Right kidney (tissue), 1 donor: ENCODE measurements at regions not wholly inside any gene's neighbourhood (a gene's known extent, or its start where the extent isn't known, plus 50 kb on each side); places are given as distances from the start of the nearest gene placed in this dataset.
"Not testable (repeated sequence)": the region's sequence is repeated elsewhere in the genome, so short reads cannot be mapped to it uniquely, and the experiment has no call there.

Experiments used
- DNase-seq: peaks from one replicate; pipeline ENCODE4 v3.0.0-alpha.2; 2016

DNA sequence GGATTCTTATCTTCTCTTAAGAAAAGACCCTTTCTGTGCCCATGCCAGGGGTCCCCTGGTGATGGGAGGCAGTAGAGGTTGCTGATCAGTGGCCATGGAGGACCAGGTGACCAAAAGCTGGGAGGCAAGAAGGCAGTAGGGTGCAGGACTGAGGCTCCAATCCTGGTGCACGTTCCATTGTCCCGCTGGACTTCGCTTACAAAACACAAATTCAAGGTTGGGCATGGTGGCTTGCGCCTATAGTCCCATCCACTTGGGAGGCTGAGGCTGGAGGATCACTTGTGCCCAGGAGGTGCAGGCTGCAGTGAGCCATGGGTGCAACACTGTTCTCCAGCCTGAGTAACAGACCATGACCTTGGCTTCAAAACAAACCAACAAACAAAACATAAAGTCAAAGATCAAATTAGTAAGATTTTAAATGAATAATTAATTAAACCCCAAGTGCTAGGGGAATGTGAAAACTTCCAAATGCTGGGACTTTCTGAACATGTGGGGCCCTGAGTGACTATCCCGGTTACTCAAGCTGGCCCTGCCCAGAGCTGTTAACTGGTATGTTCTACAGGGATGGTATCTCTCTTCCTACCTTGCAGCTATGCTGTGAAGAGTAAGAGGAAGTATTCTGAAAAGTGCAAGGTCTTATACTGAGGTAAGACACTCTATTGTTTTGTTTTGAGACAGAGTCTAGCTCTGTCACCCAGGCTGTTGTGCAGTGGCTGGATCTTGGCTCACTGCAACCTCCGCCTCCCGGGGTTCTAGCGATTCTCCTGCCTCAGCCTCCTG, 97.6 kb downstream of the LYZL2 start:
- no peak for DNase-seq

DNA sequence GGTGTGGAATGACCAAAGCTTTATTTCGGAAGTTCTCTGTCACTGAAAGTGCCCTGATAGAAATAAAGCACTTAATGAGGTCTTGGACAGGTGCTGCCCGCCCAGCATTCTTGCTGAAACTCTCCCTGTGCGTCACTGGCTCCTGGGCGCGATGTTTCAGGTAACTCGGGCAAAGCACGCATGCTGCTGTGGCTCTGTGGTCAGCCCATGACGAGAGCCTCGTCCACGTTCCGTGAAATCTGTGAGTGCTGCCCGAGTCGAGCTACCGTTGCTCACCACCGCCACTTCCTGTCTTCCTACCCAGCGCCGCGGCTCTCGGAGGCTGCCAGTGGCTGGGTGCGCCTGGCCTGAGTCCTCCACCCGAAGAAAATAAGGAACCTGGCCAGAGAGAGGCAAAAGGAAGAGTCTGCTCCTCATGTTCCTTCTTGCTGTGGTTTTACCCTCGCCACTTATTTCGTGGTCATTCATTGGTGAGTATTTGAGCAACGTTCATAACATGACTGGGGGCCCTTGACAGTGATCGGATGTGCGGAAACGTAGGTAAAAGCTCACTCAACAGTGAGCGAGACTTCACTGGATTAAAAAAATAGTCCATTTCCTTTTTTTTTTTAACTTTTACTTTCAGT, 95.5 kb downstream of the MAP3K8 start:
- no peak for DNase-seq

DNA sequence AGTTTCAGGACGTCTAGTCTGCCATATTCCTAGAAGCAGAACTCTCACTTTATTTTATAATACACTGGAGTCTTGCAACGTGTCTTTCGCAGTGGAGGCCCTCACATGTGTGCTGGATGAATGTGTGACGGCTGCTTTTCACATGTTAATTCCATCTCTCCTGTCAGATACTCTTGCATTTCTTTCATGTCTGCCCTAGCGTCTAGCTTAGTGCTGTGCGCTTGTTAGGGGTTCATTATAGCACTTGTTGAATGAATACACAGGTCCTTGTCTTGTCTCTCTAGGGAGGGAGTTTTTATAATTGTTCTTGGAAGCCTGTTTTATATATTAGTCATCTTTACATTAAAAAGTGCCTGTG, 94.4 kb downstream of the MAP3K8 start:
- DNase-seq, result no peak

DNA sequence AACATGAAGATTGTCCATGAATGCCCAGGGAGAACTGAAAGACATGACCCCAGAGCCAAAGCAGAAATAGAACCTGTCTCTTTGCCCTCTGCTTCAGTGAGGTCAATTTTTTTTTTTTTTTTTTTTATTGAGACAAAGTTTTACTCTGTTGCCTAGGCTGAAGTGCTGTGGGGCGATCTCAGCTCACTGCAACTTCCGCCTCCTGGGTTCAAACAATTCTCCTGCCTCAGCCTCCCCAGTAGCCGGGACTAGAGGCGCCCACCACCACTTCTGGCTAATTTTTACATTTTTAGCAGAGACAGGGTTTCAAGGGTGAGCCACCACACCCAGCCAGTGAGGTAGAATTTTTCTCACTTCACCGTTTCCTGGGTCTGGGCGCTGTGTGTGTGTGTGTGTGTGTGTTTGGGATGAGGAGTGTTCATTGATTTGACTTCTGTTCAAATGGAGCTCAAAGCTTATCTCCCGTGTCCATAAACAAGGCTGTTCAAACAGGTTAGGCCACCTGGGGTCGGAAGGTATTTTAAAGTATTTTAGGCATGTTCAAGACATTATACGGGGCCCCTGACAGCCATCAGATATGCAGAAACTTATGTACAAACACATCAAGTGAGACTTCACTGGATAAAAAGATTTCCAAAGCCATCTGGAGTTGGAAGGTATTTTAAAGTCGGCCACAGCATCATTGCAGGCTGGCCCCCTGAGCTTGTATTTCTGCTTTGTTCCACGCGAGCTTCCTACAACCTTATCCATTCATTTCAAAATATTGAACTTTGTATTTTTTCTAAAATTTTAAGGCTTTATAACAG, 93.8 kb downstream of the MAP3K8 start:
- DNase-seq, result no peak

DNA sequence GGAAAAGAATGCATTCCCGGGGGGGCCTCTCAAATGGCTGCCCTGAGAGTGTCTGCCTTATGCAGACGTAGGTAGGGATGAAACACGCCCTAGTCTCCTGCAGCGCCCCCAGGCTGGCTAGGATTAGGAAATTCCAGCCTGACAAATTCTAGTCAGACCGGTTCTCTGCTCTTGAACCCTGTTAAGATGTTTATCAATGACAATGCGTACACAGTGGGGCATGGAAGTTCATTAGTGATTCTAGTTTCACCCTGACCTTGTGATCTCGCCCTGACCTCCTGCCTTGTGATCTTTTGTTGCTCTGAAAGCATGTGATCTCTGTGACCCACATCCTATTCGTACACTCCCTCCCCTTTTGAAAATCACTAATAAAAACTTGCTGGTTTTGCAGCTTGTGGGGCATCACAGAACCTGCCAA, 88.7 kb downstream of the MAP3K8 start:
- not testable (repeated sequence) for DNase-seq

DNA sequence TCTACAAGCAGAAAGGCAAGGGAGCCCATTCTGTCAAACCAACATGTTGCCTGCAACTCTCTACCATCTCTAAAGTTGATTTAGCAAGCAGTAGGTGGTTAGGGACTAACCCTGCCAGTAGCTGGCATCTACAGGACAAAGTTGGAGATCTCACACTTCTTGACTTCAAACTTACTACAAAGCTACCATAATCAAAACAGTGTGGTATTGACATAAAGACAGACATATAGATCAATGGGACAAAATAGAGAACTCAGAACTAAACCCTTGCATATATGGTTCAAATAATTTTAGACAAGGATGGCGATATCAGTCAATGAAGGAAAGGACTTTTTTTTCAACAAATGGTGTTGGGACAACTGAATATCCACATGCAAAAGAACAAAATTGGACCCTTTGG, 84.9 kb downstream of the MAP3K8 start:
- no peak for DNase-seq
